Embryonic facial prominence (tissue), 1 donor: ENCODE measurements at regions not wholly inside any gene's neighbourhood (a gene's known extent, or its start where the extent isn't known, plus 50 kb on each side); places are given as distances from the start of the nearest gene placed in this dataset.

ENCODE experiments used
- DNase-seq: peaks from one replicate; pipeline ENCODE4 v3.0.0-alpha.2; 2016; ENCODE audit errors: extremely low spot score

DNA sequence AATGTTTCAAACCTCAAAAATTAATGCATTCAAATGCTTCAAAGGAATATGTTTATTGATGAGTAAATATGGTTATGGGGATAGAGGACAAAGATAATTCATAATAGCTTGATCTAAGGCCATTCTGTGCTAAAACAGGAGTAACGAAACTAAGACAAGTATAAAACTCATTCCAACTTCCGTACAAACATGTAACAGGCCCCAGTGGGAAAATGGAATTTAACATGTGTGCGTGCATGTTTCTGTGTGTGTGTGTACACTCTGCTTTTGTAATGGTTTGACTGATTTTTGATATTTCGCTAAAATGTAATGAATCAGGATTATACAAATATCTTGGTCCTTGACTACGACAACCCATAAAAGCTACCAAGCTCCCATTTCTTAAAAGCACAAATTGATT, 91.0 kb downstream of the KLF12 start:
- no peak for DNase-seq

DNA sequence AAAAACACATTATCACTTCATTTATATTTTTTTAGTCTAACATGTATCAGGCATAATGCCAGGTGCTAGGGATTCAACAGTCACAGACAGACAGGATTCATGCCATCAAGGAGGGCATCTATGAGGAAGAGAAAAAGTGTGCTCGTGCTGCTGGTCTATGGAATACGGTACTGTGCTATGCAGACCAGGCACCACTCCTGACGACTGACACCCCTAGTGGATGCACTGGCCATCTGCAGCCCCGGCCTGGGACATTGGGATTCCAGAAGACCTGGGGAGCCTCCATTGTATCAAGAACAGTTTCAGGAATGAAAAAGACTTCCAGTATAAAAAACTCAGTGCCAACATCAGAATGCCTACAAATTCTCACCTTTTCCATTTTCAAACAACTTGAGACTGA, 94.0 kb downstream of the KLF12 start:
- no peak for DNase-seq

DNA sequence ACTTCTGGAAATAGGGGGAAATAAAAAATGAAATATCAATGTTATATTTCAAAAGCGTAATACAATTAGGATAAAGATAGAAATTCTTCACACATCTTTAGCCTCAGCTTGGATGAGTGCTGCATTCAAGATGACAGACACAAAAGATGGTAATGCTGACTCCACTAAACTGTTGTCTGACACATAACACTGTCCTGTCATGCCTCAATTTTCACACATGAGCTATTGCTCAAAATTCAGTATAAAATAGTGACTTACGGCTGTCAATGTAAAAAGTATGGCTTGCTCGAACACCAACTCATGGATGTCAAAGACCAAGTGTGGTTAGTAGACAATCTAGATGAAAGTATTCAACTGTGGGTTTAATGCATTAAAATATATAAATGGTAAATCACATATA, 94.5 kb downstream of the KLF12 start:
- DNase-seq = no peak

DNA sequence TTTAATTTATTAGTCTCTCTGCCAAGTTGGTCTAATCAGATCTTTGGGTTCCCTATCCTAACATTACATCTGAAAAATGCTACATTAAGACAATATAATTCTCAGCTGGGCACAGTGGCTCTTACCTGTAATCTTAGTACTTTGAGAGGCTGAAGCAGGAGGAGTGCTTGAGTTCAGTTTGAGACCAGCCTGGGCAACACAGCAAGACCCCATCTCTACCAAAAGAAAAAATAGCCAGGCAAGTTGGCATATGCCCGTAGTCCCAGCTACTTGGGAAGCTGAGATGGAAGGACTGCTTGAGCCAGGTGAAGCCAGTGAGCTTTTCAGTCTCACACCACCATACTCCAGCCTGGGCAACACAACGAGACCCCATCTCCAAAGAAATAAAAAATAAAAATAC, 95.0 kb downstream of the KLF12 start:
- no peak for DNase-seq

- no peak for DNase-seq
Measured at GRCh38 chr13:74037762-74038161, 96.4 kb downstream of the KLF12 start.

GRCh38 chr13:74036373-74036772, 97.8 kb downstream of the KLF12 start:
- DNase-seq = no peak

DNA sequence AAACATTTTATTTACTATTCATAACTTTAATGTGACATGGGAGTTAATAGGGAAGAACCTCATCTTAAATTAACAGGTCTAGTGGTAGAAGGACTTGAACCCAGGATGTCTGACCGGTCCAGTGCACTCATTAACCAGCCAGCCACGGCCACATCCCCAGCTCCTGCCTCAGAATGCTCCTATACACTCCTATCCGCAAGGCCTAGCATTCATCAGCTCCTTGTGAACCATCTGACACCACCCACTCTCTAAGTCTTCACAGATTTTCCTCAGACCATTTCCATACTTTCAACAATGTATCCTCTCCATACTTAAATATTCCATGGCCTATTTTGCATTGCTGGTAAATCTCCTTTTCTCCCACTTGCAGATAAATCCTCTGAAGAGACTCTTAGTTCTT, 98.3 kb downstream of the KLF12 start:
- DNase-seq = no peak

- DNase-seq = no peak
Measured at GRCh38 chr13:74032325-74032724, 101.9 kb downstream of the KLF12 start.

DNA sequence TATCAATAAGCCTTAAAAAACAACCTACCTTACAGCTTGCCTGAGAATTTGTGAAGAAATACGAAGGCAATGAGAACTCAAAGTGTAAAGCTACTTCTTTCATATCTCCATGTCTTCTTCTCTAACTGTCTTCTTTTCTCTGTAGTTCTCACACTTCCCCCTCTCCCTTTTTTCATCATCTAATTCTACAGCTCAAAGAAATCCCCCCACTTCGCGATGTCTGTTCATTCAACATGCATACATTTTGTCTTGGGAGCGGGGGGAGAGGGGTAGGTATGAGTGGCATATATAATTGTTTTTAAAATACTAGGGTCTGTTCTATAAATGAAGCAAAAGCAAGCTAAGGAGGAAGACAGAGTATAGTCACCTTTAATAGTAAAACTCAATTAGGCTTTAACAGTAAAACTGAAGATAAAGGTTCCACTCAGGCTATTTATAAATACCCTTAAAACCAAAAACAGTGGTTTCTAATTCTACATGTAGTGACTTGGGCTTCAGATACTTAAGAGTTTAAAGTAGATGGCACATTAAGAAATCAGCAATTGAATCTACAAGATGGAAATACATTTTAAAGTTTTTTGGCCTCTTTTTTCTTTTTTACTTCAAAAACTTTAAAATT, 106.9 kb downstream of the KLF12 start:
- DNase-seq = no peak

DNA sequence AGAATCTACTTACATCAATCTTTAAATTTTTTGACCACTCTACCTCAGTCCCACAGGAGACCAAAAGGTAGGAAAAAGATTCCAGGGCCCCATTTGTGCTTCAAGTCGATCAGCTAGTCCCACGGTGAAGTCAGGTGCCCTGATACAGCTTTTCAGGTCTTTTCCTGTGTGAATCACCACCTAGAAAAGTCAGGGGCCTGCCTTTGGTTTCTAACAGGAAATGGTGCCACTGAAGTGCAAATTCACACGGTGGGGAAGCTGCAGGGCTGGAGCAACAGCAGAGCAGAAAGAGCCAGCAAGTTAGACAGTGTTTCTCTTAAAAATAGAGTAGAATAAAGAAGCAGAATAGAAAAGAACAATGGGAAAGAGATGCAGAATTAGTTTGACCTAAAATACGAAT, 107.5 kb downstream of the KLF12 start:
- DNase-seq = no peak

DNA sequence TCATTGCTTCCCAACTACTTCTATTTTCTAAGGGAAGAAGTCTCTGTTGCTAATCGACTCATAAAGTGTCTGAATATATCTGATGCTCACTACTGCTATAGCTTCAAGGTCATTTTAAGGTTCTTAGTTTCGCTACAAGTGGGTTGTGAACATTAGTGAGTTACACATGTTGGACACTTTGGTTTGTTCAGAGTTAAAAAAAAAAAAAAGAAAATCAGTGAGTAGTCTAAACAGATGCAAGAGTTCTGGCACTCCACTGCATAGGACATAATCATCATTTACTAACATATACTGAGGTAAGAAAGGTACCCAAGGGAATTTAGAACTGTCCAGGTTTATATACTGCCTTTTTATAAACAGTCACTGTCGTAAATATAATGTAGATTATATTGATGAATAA, 108.8 kb downstream of the KLF12 start:
- DNase-seq = no peak

GRCh38 chr13:74024856-74025255, 109.3 kb downstream of the KLF12 start:
- no peak for DNase-seq

DNA sequence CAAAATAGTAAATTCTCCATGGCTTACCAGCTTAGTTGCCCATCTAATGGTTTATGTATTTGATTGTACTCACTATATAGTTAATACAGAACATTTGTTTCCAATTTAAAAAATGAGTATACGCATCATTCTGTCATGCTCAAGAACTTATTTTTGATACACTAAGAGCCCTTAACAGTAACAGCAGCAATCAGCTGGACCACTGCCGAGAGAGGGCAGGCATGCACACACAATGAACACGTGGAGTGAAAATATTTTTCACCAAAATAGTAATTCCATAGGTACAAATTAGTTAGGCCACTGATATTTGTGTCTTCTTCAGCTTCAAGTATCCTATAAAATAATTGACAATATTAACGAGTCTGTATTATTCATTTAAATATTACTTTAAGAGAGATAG, 109.9 kb downstream of the KLF12 start:
- DNase-seq = no peak

DNA sequence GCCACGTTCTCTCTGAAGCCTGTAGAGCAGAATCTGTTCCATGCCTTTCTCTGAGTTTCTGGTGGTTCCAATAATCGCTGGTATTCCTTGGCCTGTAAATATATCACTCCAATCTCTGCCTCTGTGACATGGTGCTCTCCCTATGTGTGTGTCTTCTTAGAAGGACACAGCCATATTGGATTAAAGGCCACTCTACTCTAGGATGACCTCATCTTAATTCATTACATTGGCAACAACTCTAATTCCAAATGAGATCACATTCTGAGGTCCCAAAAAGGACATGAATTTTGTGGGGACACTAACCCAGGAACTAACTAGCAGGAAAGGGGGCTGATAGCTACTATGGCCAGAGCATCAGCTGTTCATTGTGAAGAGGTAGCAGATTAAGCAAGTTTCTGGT, 110.7 kb downstream of the KLF12 start:
- no peak for DNase-seq

- DNase-seq = no peak
Measured at GRCh38 chr13:74021505-74021904, 112.7 kb downstream of the KLF12 start.

DNA sequence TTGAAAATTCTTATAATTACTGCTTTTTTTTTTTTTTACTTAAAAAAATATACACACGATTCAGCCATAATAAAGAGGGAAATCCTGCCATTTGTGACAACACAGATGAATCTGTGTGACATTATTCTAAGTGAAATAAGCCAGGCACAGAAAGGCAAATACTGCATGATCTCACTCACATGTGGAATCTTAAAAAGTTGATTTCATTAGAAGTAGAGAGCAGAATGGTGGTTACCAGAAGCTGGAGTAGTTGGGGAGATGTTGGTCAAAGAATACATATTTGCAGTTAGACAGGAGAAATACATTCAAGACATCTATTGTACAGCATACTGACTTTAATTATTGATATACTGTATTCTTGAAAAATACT, 116.2 kb downstream of the KLF12 start:
- DNase-seq = no peak

DNA sequence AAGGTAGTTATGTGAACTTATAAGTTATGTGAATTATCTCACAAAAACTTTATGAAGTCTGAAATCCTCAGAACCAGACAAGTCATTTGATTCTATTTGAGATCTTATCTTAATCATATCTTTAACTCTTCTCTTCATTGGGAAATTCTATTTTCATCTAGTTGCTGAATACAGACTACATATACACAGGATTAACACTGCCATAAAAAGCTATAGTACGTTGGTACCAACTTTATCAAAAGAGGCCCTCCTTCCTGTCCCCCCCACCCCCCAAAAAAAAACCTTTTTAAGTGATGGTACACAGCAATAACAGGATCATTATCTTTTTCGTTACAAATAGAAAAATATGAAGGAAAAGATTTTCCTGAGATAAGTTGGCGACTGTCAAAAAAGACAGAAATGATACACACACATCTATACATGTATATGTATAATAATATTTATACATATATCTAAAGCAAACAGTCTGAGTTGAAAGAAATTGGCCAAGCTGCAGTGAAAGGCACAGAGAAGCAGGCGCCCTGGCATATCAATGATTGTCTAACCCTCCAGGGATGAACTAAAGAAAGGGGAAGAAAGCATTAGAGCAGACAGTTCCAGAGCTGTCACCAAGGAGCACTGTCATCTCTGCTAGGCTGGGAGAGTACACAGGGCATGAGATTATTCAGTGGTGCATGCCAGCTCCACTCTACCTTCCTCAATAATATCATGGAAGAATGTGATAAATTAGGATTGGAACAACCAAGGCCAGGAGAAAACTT, 116.7 kb downstream of the KLF12 start:
- DNase-seq = no peak

GRCh38 chr13:74015137-74015536, 119.1 kb downstream of the KLF12 start:
- no peak for DNase-seq

DNA sequence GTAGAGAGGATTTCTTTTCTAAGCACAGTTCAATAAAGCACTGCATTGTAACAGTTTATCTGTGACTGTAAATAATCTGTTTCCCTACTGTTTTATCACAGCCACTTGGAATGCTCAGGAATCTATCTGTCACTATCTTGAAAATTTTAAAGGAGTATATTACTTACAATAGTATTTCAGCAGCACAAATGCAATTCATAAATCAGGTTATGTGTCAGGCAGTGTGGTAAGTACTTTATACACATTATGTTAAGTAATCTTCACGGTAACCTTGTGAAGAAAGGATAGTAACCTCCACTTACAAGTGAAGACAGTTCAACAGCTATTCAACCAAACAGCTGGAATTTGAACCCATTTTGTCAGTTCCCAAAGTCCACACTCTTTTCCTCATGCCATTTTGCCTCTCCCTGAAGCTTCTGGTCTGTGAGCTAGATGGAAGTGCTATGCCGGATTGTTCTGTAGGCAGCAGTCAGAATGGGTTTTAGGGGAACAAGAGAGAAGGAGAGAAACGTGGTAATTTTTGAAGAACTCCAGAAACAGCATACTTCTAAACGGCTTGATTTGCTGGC, 125.0 kb downstream of the KLF12 start:
- DNase-seq = no peak

DNA sequence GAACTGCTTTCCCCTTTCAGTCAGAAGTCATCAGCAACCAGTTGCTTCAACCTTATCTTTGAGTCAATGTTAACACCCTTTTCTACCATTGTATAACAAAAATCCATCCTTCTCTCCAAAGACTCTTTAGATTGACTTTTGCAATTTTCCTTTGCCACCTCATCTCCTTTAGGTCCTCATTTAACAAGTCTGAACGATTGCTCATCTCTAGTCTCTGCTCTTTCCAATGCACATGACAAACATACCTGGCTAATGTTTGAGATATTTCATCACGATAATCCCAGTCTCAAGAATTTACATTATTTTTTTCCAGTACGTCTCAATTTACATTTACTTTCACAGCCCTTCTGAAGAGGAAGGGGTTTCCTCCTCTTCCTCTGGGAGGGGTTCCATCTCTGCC, 127.5 kb downstream of the KLF12 start:
- DNase-seq = no peak

- DNase-seq = no peak
Measured at GRCh38 chr13:74005320-74006157, 128.7 kb downstream of the KLF12 start.

DNA sequence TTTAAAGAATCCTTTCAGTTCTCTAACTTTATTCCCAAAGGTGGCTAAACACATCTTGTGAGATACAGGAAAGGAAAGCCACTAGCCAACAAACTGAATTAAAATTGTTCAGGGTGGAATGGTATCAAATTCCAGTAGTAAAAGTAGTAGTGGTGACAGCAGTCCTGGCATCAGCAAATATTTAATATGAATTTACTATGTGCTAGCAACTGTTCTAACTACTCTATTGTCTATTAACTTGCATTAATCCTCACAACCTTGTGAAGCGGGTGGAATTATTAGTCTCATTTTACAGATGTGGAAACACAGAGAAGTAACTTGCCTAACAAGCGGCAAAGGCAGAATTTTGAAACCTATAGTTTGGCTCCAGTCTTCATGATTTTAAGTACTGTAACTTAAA, 130.1 kb downstream of the KLF12 start:
- no peak for DNase-seq

DNA sequence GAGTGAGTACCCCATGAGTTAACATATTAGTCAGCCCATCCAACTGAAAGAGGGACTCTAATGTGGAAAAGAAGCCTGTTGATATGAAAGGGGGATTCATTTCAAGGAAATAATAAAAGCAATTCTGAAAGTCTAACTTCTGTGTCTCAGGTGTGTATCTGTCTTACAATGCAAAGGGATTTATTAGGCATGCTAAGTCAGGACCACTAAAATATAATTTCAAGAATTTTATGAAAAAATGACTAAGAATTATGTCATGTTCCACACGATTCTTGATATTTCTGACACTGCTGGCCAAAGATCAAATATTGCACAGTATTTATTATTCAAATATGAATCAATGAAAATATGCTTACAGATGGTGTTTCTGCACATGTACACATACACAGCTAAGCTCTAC, 130.8 kb downstream of the KLF12 start:
- DNase-seq = no peak
